ENCODE measurements at regions not wholly inside any gene's neighbourhood (a gene's known extent, or its start where the extent isn't known, plus 50 kb on each side); places are given as distances from the start of the nearest gene placed in this dataset.
"Not testable (repeated sequence)": the region's sequence is repeated elsewhere in the genome, so short reads cannot be mapped to it uniquely, and the experiment has no call there.

GRCh38 chr6:4660377-4661321, 115.6 kb upstream of the CDYL start:
- peak; percentile 81 for DNase-seq (ENCODE audit: extremely low spot score, unreplicated experiment)
- peaks cover 17% of the 10 kb centered on the region for H3K27me3 Mint-ChIP-seq (ENCODE audit: unreplicated experiment)
- no peak overlapping the region for H3K27ac Mint-ChIP-seq (ENCODE audit: unreplicated experiment)
- H3K4me3 Mint-ChIP-seq (ENCODE audit: unreplicated experiment): no peak overlapping the region
- no peaks in the 10 kb centered on the region for H3K9me3 Mint-ChIP-seq (ENCODE audit: unreplicated experiment)
- no peak for TF ChIP-seq CTCF (IDR thresholded peaks at IDR 0.05)
- H3K36me3 Mint-ChIP-seq (ENCODE audit: unreplicated experiment): no peaks in the 10 kb centered on the region
- H3K4me1 Mint-ChIP-seq (ENCODE audit: unreplicated experiment): no peaks in the 10 kb centered on the region

DNA sequence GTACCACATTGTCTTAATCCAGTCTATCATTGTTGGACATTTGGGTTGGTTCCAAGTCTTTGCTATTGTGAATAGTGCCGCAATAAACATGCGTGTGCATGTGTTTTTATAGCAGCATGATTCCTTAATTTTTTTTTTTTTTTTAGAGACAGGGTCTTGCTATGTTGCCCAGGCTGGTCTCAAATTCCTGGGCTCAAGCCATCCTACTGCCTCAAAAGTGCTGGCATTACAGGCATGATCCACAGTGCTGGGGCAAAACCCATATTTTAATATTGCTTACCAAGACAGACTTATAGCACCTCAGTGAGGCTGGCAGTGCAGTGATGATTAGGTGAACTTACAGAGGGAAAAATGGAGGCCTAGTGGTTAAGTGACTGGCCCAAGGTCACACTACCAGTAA, 116.5 kb upstream of the CDYL start:
- H3K27ac Mint-ChIP-seq (ENCODE audit: unreplicated experiment); H3K9me3 Mint-ChIP-seq (ENCODE audit: unreplicated experiment); H3K36me3 Mint-ChIP-seq (ENCODE audit: unreplicated experiment); H3K4me1 Mint-ChIP-seq (ENCODE audit: unreplicated experiment); H3K4me3 Mint-ChIP-seq (ENCODE audit: unreplicated experiment): not testable (repeated sequence)
- peaks cover 22% of the 10 kb centered on the region for H3K27me3 Mint-ChIP-seq (ENCODE audit: unreplicated experiment)
- DNase-seq (ENCODE audit: extremely low spot score, unreplicated experiment): peak; percentile 17

GRCh38 chr6:4658486-4658885, 117.7 kb upstream of the CDYL start:
- H3K36me3 Mint-ChIP-seq (ENCODE audit: unreplicated experiment): no peaks in the 10 kb centered on the region
- no peak overlapping the region for H3K4me3 Mint-ChIP-seq (ENCODE audit: unreplicated experiment)
- no peak overlapping the region for H3K27ac Mint-ChIP-seq (ENCODE audit: unreplicated experiment)
- H3K9me3 Mint-ChIP-seq (ENCODE audit: unreplicated experiment): no peaks in the 10 kb centered on the region
- peaks cover 24% of the 10 kb centered on the region for H3K27me3 Mint-ChIP-seq (ENCODE audit: unreplicated experiment)
- H3K4me1 Mint-ChIP-seq (ENCODE audit: unreplicated experiment): no peaks in the 10 kb centered on the region
- no peak for TF ChIP-seq CTCF (IDR thresholded peaks at IDR 0.05)
- DNase-seq (ENCODE audit: extremely low spot score, unreplicated experiment): peak; percentile 49

- H3K27ac Mint-ChIP-seq (ENCODE audit: unreplicated experiment): no peak overlapping the region
- peaks cover 5% of the 10 kb centered on the region for H3K9me3 Mint-ChIP-seq (ENCODE audit: unreplicated experiment)
- peaks cover 27% of the 10 kb centered on the region for H3K27me3 Mint-ChIP-seq (ENCODE audit: unreplicated experiment)
- H3K36me3 Mint-ChIP-seq (ENCODE audit: unreplicated experiment): peaks cover 3% of the 10 kb centered on the region
- no peaks in the 10 kb centered on the region for H3K4me1 Mint-ChIP-seq (ENCODE audit: unreplicated experiment)
- TF ChIP-seq CTCF (IDR thresholded peaks at IDR 0.05): no peak
- DNase-seq (ENCODE audit: extremely low spot score, unreplicated experiment): peak; percentile 17
- no peak overlapping the region for H3K4me3 Mint-ChIP-seq (ENCODE audit: unreplicated experiment)
Measured at GRCh38 chr6:4656106-4656505, 120.1 kb upstream of the CDYL start.

- H3K36me3 Mint-ChIP-seq (ENCODE audit: unreplicated experiment): peaks cover 5% of the 10 kb centered on the region
- TF ChIP-seq CTCF (IDR thresholded peaks at IDR 0.05): no peak
- no peak overlapping the region for H3K4me3 Mint-ChIP-seq (ENCODE audit: unreplicated experiment)
- peaks cover 5% of the 10 kb centered on the region for H3K9me3 Mint-ChIP-seq (ENCODE audit: unreplicated experiment)
- DNase-seq (ENCODE audit: extremely low spot score, unreplicated experiment): peak; percentile 60
- no peaks in the 10 kb centered on the region for H3K4me1 Mint-ChIP-seq (ENCODE audit: unreplicated experiment)
- peaks cover 27% of the 10 kb centered on the region for H3K27me3 Mint-ChIP-seq (ENCODE audit: unreplicated experiment)
- H3K27ac Mint-ChIP-seq (ENCODE audit: unreplicated experiment): no peak overlapping the region
Measured at GRCh38 chr6:4655196-4656025, 120.8 kb upstream of the CDYL start.
